GM23248 (cell line): ENCODE measurements at regions not wholly inside any gene's neighbourhood (a gene's known extent, or its start where the extent isn't known, plus 50 kb on each side); places are given as distances from the start of the nearest gene placed in this dataset.

Experiments used
- EZH2 ChIP-seq: fragments of 200-600 bp; sonication (generic); IDR thresholded peaks from 2 replicates; pipeline ENCODE4 v1.6.1; 2018; ENCODE audit warnings: antibody characterized with exemption, mild to moderate bottlenecking; ENCODE audit not compliant: insufficient read depth, poor library complexity, severe bottlenecking
- EZH2phosphoT487 ChIP-seq: fragments of 200-600 bp; sonication (generic); IDR thresholded peaks from 2 replicates; pipeline ENCODE4 v1.6.1; 2018; ENCODE audit warnings: antibody characterized with exemption, moderate library complexity, mild to moderate bottlenecking, low read depth; ENCODE audit not compliant: insufficient read depth

DNA sequence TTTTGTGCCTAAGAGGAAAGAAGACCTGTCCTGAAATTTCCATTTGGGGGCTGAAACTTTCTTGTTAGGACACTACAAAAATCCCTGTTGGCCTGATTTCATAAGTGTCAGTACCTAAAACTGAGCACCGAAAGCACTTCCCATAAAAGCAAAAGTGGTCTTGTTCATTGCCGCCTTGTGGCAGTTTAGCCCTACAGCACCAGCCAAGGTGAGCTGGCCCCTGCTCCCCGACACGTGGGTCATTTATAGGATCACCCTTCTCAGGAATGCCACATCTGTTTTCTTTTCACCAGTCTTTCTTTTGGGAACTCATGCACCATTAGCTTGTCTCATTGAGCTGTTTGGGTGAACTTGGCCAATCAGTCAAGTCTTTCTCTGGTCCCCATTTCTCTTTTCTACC lies 155.8 kb upstream of the KAZN start:
- TF ChIP-seq EZH2phosphoT487: no peak
- no peak for TF ChIP-seq EZH2
